NCI-H345 (cell line): ENCODE measurements at regions not wholly inside any gene's neighbourhood (a gene's known extent, or its start where the extent isn't known, plus 50 kb on each side); places are given as distances from the start of the nearest gene placed in this dataset.
A peak's percentile ranks its signal among the peaks of the same experiment; 100 is the strongest.

Experiments
- DNase-seq: peaks from one replicate; lab custom pipeline; 2025; lab: John Stamatoyannopoulos, UW

DNA sequence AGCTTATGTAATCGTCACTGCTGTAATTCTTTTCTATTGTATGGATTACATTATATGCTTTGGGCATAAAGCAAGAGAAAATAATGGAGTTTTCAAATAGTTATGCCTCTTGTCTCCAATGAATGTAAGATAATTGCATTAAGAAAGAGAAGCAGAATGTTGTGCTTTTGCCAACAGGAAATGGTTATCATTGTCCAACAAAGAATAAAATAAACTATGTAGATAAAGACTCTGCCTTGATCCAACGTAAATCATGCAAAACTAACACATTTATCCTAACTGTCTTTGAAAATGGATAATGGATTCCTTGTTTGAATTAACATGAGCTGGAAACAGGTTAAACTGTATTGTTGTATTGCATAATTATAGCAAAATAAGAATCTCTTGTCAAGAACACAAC, 1709.0 kb downstream of the PCDH7 start:
- DNase-seq = no peak

DNA sequence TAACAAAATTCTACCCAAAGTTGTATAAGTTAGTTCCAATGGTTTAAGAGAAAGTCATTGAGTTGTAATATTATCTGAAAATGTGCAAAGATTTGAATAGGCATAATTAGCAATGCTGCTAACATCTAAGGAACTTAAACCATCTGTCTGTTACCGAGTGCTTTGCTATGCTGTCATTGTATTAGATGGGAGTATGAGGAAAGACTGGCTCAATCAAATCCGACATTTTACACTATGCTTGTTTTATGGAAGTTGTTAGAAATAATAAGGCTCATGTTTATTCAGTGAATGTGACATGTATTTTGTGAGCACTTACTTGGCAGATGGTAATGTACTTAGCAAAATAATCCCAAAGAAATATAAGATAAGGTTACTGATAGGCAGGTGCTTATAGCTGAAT, 1715.1 kb downstream of the PCDH7 start:
- no peak for DNase-seq

- no peak for DNase-seq
Measured at GRCh38 chr4:32436816-32437215, 1716.6 kb downstream of the PCDH7 start.

DNA sequence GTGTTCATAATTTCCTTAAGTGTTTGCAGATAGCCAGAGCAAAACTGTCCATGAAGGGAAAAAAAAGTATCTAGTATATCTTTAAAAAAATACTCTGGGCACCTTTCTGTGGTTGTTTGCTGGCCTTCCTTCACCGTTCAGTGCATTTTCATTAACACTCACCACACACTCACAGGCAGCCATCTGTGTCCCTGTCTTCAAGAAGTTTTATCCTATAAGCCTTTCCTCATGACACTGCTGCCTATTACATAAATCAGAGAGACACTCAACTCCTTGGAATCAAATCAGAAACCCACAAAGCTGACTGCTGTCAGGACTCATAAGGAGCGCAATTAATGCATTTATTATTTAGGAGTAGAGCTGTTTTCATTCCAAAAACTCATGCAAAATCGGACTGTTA, 1720.2 kb downstream of the PCDH7 start:
- DNase-seq = no peak

GRCh38 chr4:32454482-32454881, 1734.3 kb downstream of the PCDH7 start:
- no peak for DNase-seq

DNA sequence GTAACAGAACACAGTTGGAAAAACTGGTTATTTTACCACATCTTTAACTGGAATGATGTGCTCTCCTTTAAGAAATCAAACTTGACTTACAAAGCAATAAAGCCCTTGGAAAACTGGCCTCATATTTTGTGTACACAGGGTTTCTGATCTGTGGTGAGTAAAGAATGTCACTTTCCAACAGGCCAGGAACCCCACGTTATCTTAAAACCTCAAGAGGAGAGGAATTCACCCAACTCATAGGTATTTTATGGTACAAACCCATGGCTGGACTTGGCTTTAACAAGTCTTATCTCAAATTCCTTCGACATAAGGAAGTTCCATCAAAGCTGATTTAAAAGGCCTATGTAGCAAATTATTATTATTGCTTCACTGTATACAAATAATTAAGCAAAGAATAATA, 1735.1 kb downstream of the PCDH7 start:
- DNase-seq = no peak

DNA sequence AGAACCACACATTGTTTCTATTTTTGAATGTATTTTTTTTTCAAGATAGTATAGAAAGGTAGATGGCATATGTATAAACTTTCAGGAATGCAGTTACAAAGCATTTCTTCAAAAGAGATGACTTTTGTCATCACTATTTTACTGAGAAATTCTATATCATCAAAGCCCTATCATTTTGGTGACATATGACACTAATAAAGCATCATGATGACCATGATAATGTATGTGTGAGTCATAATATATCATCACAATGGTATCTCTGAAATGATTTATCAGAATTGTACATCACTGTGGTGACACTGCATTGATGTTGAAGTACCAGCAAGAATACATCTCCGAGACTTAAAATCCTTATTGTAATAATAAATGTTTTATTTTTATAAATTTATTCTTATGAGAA, 1740.8 kb downstream of the PCDH7 start:
- no peak for DNase-seq

DNA sequence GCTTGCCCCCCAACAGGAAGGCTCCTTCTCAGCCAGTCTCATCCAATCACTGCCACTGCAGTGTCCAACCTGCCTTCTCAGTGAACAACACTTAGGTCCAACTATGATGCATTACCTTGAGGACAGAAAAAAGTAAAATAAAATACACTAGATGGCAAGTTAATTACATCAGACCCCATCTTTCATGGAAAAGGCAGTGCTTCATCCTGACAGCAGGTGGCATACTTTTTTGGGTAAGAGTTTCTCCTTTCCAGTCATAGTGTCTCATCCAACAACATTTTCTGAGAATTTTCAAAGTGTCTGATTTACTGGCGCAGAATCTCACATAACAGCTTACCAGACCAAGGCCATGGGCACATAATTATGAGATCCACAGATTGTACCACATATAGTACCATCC, 1742.8 kb downstream of the PCDH7 start:
- no peak for DNase-seq

GRCh38 chr4:32470087-32470585, 1750.0 kb downstream of the PCDH7 start:
- no peak for DNase-seq

GRCh38 chr4:32472918-32473317, 1752.7 kb downstream of the PCDH7 start:
- DNase-seq = no peak

DNA sequence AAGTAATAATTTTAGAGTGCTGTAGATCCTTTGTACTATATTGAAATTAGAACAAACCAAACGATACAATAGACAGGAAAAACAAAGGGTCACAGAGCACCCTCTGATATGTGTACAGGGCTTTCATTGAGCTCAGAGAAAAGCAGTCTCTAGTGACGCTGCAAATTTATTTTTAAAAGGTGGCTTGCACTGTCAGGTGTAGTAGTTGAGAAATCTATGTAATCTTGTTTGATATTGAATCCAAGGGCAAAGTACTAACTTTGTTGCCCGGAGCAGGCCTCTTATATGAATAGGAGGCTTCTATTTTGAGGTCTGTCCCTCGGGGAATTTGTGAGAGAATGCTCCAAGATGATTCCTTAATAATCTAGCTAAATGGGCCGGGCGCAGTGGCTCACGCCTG, 1755.5 kb downstream of the PCDH7 start:
- DNase-seq = no peak

DNA sequence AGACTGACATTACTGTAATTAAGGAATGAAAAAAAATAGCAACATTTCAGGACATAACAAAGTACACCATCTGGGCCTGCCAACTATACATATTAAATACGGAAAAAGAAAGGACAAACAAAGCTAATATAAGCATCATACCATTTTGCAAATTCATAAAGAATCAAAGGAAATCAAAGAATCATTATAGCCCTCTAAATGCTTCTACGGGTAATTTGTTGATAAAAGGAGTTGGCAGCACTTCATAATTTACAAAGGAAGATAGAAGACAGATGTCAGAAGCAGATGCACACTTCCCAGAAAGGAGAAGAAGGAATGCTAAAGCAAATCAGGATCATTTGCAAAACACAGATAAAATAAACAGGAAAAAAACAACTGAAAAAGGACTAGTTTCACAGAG, 1757.3 kb downstream of the PCDH7 start:
- DNase-seq = no peak

DNA sequence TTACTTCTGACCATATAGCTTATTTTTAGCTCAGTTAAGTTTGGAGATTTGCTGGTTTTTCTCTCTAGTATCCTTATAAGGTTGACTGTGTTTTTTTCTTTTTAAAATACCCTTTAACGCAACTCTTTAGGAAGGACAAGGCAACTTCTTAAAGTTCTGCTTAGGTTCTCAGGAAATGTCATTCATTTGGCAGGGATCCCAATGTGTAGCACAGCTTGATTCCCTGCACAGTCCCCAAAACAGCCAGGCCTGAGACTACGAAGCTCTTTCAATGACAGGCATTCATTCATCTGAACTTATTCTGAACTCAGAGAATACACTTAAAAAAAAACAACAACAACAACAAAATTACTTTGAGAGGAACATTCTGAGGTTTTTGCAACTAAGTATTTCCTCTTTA, 1765.8 kb downstream of the PCDH7 start:
- DNase-seq = peak; percentile 10

GRCh38 chr4:32488690-32489089, 1768.5 kb downstream of the PCDH7 start:
- DNase-seq = no peak

DNA sequence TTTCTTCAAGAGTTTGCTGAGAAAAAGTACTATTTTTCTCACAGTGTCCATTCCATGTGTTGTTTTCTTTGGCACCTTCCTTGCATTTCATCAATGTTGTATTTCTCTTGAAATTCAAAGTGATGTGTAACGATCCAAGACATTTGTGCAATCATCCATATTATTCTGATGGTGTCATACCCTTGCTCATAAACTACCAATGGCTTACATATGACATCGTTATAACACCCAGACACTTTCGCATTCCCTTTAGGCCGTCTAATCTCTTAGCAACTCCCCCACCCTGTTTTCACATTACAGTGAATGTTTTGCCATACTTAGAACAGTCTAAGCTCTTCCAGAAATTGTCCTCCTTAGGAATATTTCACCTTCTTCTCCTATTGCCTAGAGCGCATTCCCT, 1779.0 kb downstream of the PCDH7 start:
- no peak for DNase-seq

- DNase-seq = no peak
Measured at GRCh38 chr4:32503241-32503640, 1783.1 kb downstream of the PCDH7 start.

DNA sequence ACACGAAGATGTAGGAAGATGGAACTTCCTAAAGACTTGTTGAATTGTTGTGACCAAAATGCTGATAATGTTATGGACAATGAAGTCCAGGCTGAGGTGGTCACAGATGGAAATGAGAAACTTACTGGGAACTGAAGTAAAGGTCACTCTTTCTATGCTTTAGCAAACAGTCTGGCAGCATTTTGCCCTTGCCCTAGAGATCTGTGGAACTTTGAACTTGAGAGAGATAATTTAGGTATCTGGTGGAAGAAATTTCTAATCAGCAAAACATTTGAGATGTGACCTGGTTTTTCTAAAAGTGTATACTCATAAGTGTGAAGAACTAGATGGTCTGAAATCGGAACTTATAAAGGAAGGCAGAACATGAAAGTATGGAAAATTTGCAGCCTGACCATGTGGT, 1785.9 kb downstream of the PCDH7 start:
- no peak for DNase-seq

DNA sequence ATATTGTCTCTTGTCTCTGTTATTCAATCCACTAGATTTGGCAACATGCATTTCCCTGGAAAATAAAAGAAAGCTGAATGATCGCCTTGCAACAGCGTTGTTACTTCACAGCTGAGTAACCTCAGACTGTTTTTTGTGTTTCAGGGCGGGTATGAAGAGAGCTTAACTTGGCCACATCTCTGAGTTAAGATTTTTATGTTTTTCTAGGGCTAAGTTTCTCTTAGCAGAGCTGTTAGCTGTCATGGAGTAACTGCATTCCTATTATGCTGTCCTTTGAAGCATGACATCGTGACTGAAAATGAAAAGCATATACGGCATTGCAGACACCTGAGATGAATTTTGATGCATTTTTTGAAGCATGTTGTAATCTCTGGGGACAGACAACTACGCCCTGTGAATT, 1798.9 kb downstream of the PCDH7 start:
- no peak for DNase-seq

- DNase-seq = no peak
Measured at GRCh38 chr4:32525420-32525819, 1805.3 kb downstream of the PCDH7 start.

GRCh38 chr4:32544846-32545245, 1824.7 kb downstream of the PCDH7 start:
- no peak for DNase-seq

DNA sequence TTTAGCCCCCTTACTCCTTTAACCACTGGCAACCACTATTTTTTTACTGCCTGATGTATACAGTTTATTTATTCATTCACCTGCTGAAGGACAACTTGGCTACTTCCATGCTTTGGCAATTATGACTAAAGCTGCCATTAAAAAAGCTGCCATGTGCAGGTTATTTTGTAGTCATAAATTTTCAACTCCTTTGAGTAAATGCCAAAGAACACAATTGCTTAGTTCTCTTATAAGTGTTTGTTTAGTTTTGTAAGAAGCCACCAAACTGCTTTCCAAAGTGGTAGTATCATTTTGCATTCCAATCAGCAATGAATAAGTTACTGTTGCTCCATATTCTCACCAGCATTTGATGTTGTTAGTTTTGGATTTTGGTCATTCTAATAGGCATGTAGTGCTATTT, 1831.8 kb downstream of the PCDH7 start:
- DNase-seq = peak; percentile 31

DNA sequence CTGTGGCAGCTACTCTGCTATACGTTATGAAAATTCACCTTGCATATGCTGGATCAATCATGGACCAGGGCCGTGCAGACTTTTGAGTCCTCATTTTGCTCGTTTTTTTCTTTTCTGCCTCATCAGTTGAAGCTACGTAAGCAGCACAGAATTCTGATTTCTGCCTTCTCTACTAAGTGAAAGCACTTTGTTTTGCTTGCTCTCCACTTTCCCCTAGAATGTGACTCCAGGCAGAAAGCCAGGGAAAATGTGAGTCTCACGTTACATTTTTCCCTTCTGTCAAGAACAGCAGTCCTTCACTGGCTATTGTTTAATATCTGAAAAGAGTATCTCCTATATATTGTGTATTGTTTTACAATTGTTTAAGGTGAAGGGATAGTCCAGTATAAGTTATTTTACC, 1840.1 kb downstream of the PCDH7 start:
- DNase-seq = peak; percentile 51

- DNase-seq = no peak
Measured at GRCh38 chr4:32562010-32562409, 1841.8 kb downstream of the PCDH7 start.

GRCh38 chr4:32564626-32565025, 1844.5 kb downstream of the PCDH7 start:
- DNase-seq = no peak

- DNase-seq = no peak
Measured at GRCh38 chr4:32569861-32570260, 1849.7 kb downstream of the PCDH7 start.
